Common myeloid progenitor, CD34-positive (primary cell): ENCODE measurements at regions not wholly inside any gene's neighbourhood (a gene's known extent, or its start where the extent isn't known, plus 50 kb on each side); places are given as distances from the start of the nearest gene placed in this dataset.
A peak's percentile ranks its signal among the peaks of the same experiment; 100 is the strongest.

ENCODE experiments used
- CTCF ChIA-PET: fragments of 350-600 bp; sonication (Branson Sonifier 250); formaldehyde crosslinking; loops from one replicate; lab custom pipeline; 2021; ENCODE audit warnings: antibody characterized with exemption; lab: Charles Lee
- POLR2A ChIA-PET: fragments of 350-600 bp; sonication (Branson Sonifier 250); formaldehyde crosslinking; loops from one replicate; lab custom pipeline; 2021; ENCODE audit warnings: antibody characterized with exemption; lab: Charles Lee
- DNase-seq, 3 donors: peaks; one replicate each; pipeline versions ENCODE4 v3.0.0 to v3.0.0-alpha.2; 2013
- H3K27ac ChIP-seq, 2 experiments: 1 replicate in 1 of 2; 2 replicates in 1 of 2; pipeline ENCODE4 v1.7.0; 2013; ENCODE audit warnings: inconsistent platforms in 2 of 2, low read length in 2 of 2, mild to moderate bottlenecking in 2 of 2, low read depth in 1 of 2, moderate library complexity in 1 of 2; ENCODE audit not compliant: severe bottlenecking in 2 of 2, insufficient read depth in 1 of 2, poor library complexity in 1 of 2
- H3K27me3 ChIP-seq, 5 experiments: replicated peaks in 2 of 5; 1 replicate in 3 of 5; 2 replicates in 2 of 5; pipeline versions ENCODE4 v1.6.1 to v1.7.0; 2013; ENCODE audit warnings: low read length in 4 of 5, mild to moderate bottlenecking in 2 of 5, moderate library complexity in 2 of 5, inconsistent platforms in 1 of 5; ENCODE audit not compliant: insufficient read depth in 5 of 5, control insufficient read depth in 4 of 5
- H3K36me3 ChIP-seq, 4 experiments: 1 replicate in 2 of 4; 2 replicates in 2 of 4; pipeline versions ENCODE4 v1.6.1 to v1.7.0; 2013; ENCODE audit warnings: low read length in 3 of 4, control low read depth in 1 of 4, mild to moderate bottlenecking in 1 of 4; ENCODE audit not compliant: control insufficient read depth in 4 of 4, insufficient read depth in 4 of 4
- H3K4me1 ChIP-seq, 4 experiments: 1 replicate in 3 of 4; 2 replicates in 1 of 4; pipeline versions ENCODE4 v1.6.1 to v1.7.1; 2013; ENCODE audit warnings: low read length in 3 of 4, mild to moderate bottlenecking in 3 of 4, control low read depth in 1 of 4, inconsistent platforms in 1 of 4, moderate library complexity in 1 of 4; ENCODE audit not compliant: control insufficient read depth in 4 of 4, insufficient read depth in 4 of 4; ENCODE audit errors: control extremely low read depth in 1 of 4
- H3K4me3 ChIP-seq, 7 experiments: 1 replicate in 4 of 7; 2 replicates in 3 of 7; pipeline versions ENCODE4 v1.5.1 to v1.7.0; 2013; ENCODE audit warnings: mild to moderate bottlenecking in 7 of 7, low read length in 6 of 7, moderate library complexity in 6 of 7, inconsistent platforms in 2 of 7, low read depth in 2 of 7, control low read depth in 1 of 7; ENCODE audit not compliant: insufficient read depth in 4 of 7, control insufficient read depth in 1 of 7; ENCODE audit errors: extremely low read depth in 1 of 7
- H3K9me3 ChIP-seq, 5 experiments: 1 replicate in 4 of 5; 2 replicates in 1 of 5; pipeline versions ENCODE4 v1.6.1 to v1.7.1; 2013; ENCODE audit warnings: low read length in 4 of 5, mild to moderate bottlenecking in 2 of 5, inconsistent platforms in 1 of 5, low read depth in 1 of 5, moderate library complexity in 1 of 5; ENCODE audit not compliant: control insufficient read depth in 4 of 5, insufficient read depth in 2 of 5; ENCODE audit errors: control extremely low read depth in 1 of 5
- WGBS: methylation state at CpG from one replicate; pipeline ENCODE4 v1.1.5; 2013; ENCODE audit not compliant: insufficient coverage; 5-methylcytosine and 5-hydroxymethylcytosine counted together

GRCh38 chr1:22330092-22330759 lies 121.4 kb upstream of the ZBTB40 start:
- no peak overlapping the region for H3K4me3 ChIP-seq
- ChIA-PET CTCF (interaction anchor here (1.8 kb wide), 1 partner anchor 17 kb away, joined by 4 read pairs; no protein-coding TSS in a partner anchor), POLR2A (interaction anchor here (0.6 kb wide), 1 partner anchor 138 kb away, joined by 4 read pairs; no protein-coding TSS in a partner anchor)
- no peaks in the 10 kb centered on the region for H3K9me3 ChIP-seq
- 92% methylated on average over 8 of the region's 13 CpGs for WGBS
- H3K4me1 ChIP-seq: peaks cover 0 to 7% (median 4%) of the 10 kb centered on the region in 4 experiments
- no peak overlapping the region for H3K27ac ChIP-seq
- no peaks in the 10 kb centered on the region for H3K36me3 ChIP-seq
- H3K27me3 ChIP-seq: peaks cover 0 to 3% (median 0%) of the 10 kb centered on the region in 5 experiments
- no peak for DNase-seq

- ChIA-PET CTCF (no interaction called here), POLR2A (no interaction called here)
- Histone ChIP-seq H3K9me3 (no peaks in the 10 kb centered on the region), H3K27ac (no peak overlapping the region), H3K4me1 (peaks cover 0 to 7% (median 4%) of the 10 kb centered on the region in 4 experiments), H3K4me3 (no peak overlapping the region), H3K36me3 (no peaks in the 10 kb centered on the region), H3K27me3 (peaks cover 0 to 3% (median 0%) of the 10 kb centered on the region in 5 experiments)
- WGBS: no CpG with 5 or more reads among the region's 1 CpG
- DNase-seq: no peak
These were observed 120.9 kb upstream of the ZBTB40 start for GRCh38 chr1:22330760-22331119.

GRCh38 chr1:22331618-22332423 lies 119.8 kb upstream of the ZBTB40 start:
- 93% methylated on average over 15 of the region's 17 CpGs for WGBS

GRCh38 chr1:22332424-22332717 lies 119.3 kb upstream of the ZBTB40 start:
- CTCF ChIA-PET: no interaction called here
- POLR2A ChIA-PET: interaction anchor here (0.6 kb wide), 1 partner anchor 308 kb away, joined by 4 read pairs; no protein-coding TSS in a partner anchor
- Histone ChIP-seq H3K4me3 (no peak overlapping the region), H3K36me3 (no peaks in the 10 kb centered on the region), H3K27ac (no peak overlapping the region), H3K4me1 (peaks cover 0 to 7% (median 4%) of the 10 kb centered on the region in 4 experiments), H3K9me3 (peaks cover 0 to under 1% (median 0%) of the 10 kb centered on the region in 5 experiments), H3K27me3 (peaks cover 0 to 3% (median 0%) of the 10 kb centered on the region in 5 experiments)
- no peak for DNase-seq
- WGBS: 92% methylated on average over 2 of the region's 4 CpGs

More at GRCh38 chr1:22331618-22332423, 119.8 kb upstream of the ZBTB40 start:
- Histone ChIP-seq H3K4me1 (peaks cover 0 to 7% (median 4%) of the 10 kb centered on the region in 4 experiments), H3K27ac (no peak overlapping the region), H3K9me3 (no peaks in the 10 kb centered on the region), H3K4me3 (no peak overlapping the region), H3K36me3 (no peaks in the 10 kb centered on the region), H3K27me3 (peaks cover 0 to 3% (median 0%) of the 10 kb centered on the region in 5 experiments)
- DNase-seq: no peak
- CTCF ChIA-PET: no interaction called here
- POLR2A ChIA-PET: interaction anchor here (0.6 kb wide), 1 partner anchor 308 kb away, joined by 4 read pairs; no protein-coding TSS in a partner anchor

GRCh38 chr1:22332795-22333499 lies 118.7 kb upstream of the ZBTB40 start:
- Histone ChIP-seq H3K27ac (no peak overlapping the region), H3K27me3 (peaks cover 0 to 3% (median 0%) of the 10 kb centered on the region in 5 experiments), H3K9me3 (peaks cover 0 to 3% (median 0%) of the 10 kb centered on the region in 5 experiments), H3K4me1 (peaks cover 0 to 7% (median 4%) of the 10 kb centered on the region in 4 experiments), H3K36me3 (no peaks in the 10 kb centered on the region), H3K4me3 (no peak overlapping the region)
- 52% methylated on average over 6 of the region's 6 CpGs for WGBS
- peak; percentile 7 to 54 (median 44) for DNase-seq
- CTCF ChIA-PET: no interaction called here
- POLR2A ChIA-PET: interaction anchor here (0.6 kb wide), 1 partner anchor 309 kb away, joined by 4 read pairs; no protein-coding TSS in a partner anchor

- peaks cover 0 to 3% (median 0%) of the 10 kb centered on the region in 5 experiments for H3K9me3 ChIP-seq
- 100% methylated on average over 2 of the region's 2 CpGs for WGBS
- H3K4me3 ChIP-seq: no peak overlapping the region
- ChIA-PET CTCF (no interaction called here), POLR2A (no interaction called here)
- no peaks in the 10 kb centered on the region for H3K36me3 ChIP-seq
- no peak overlapping the region for H3K27ac ChIP-seq
- peaks cover 0 to 3% (median 0%) of the 10 kb centered on the region in 5 experiments for H3K27me3 ChIP-seq
- DNase-seq: no peak
- H3K4me1 ChIP-seq: peaks cover 0 to 7% (median 4%) of the 10 kb centered on the region in 4 experiments
These were observed 118.0 kb upstream of the ZBTB40 start for GRCh38 chr1:22333516-22334121.
